ENCODE measurements at regions not wholly inside any gene's neighbourhood (a gene's known extent, or its start where the extent isn't known, plus 50 kb on each side); places are given as distances from the start of the nearest gene placed in this dataset.

GRCh38 chr1:163562355-163562754, 240.6 kb downstream of the NUF2 start:
- H3K9me2 ChIP-seq (ENCODE audit: insufficient read depth), result no peaks in the 10 kb centered on the region
- H2AFZ ChIP-seq (ENCODE audit: low read depth, low read length, poor library complexity, severe bottlenecking), result no peak overlapping the region
- no peaks in the 10 kb centered on the region for H3K9me3 ChIP-seq (ENCODE audit: control insufficient read depth in 1 of 2, insufficient read depth in 1 of 2, low read depth in 1 of 2, low read length in 2 of 2)
- H3K4me2 ChIP-seq (ENCODE audit: low read length), result no peak overlapping the region
- no peaks in the 10 kb centered on the region for H3K36me3 ChIP-seq (ENCODE audit: control insufficient read depth in 1 of 2, insufficient read depth in 2 of 2, low read length in 2 of 2)
- H3K4me1 ChIP-seq (ENCODE audit: control insufficient read depth in 1 of 2, insufficient read depth in 2 of 2, low read length in 2 of 2), result no peaks in the 10 kb centered on the region
- no peak for ATAC-seq
- CTCF ChIA-PET, result no interaction called here
- H4K20me1 ChIP-seq (ENCODE audit: insufficient read depth), result no peaks in the 10 kb centered on the region
- H3K4me3 ChIP-seq (replicated peaks in 1 of 2; ENCODE audit: low read depth in 1 of 2, low read length in 2 of 2), result no peak overlapping the region
- intact Hi-C loops (cut with micrococcal nuclease), result loop anchor here (10.0 kb wide), 1 partner anchor 1242 kb away; no protein-coding TSS in a partner anchor
- no peaks in the 10 kb centered on the region for H3K79me2 ChIP-seq (ENCODE audit: insufficient read depth, low read length)
- no peaks in the 10 kb centered on the region for H3K27me3 ChIP-seq (ENCODE audit: insufficient read depth, low read length)
- no peak overlapping the region for H3K9ac ChIP-seq (ENCODE audit: low read length)
- RAD21 ChIA-PET (ENCODE audit: low non-redundant PET in 1 of 2, low total read pairs in 2 of 2, uncharacterized antibody in 2 of 2, unreplicated experiment in 2 of 2), result no interaction called here
- BruUV-seq (replicated peaks), result no TSS peak
- POLR2A ChIA-PET, result no interaction called here
- no peak for TF ChIP-seq CTCF (IDR thresholded peaks at IDR 0.05 in 2 of 3, conservative IDR thresholded peaks at IDR 0.05 in 1 of 3; ENCODE audit: borderline replicate concordance in 1 of 3, insufficient read depth in 1 of 3, low read depth in 2 of 3, low read length in 2 of 3)
- no peak for TF ChIP-seq SRF (IDR thresholded peaks at IDR 0.05; ENCODE audit: low read depth)
- no peak for DNase-seq (ENCODE audit: low read depth, low spot score)
- H3K27ac ChIP-seq (ENCODE audit: low read depth, low read length), result no peak overlapping the region

GRCh38 chr1:163565166-163565565, 243.4 kb downstream of the NUF2 start:
- Histone ChIP-seq H3K27me3 (ENCODE audit: insufficient read depth, low read length) (no peaks in the 10 kb centered on the region), H3K4me1 (ENCODE audit: control insufficient read depth in 1 of 2, insufficient read depth in 2 of 2, low read length in 2 of 2) (no peaks in the 10 kb centered on the region), H3K4me3 (replicated peaks in 1 of 2; ENCODE audit: low read depth in 1 of 2, low read length in 2 of 2) (no peak overlapping the region), H3K36me3 (ENCODE audit: control insufficient read depth in 1 of 2, insufficient read depth in 2 of 2, low read length in 2 of 2) (no peaks in the 10 kb centered on the region), H4K20me1 (ENCODE audit: insufficient read depth) (no peaks in the 10 kb centered on the region), H3K9me3 (ENCODE audit: control insufficient read depth in 1 of 2, insufficient read depth in 1 of 2, low read depth in 1 of 2, low read length in 2 of 2) (no peaks in the 10 kb centered on the region), H3K27ac (ENCODE audit: low read depth, low read length) (no peak overlapping the region), H3K79me2 (ENCODE audit: insufficient read depth, low read length) (no peaks in the 10 kb centered on the region), H2AFZ (ENCODE audit: low read depth, low read length, poor library complexity, severe bottlenecking) (no peak overlapping the region), H3K9me2 (ENCODE audit: insufficient read depth) (no peaks in the 10 kb centered on the region), H3K4me2 (ENCODE audit: low read length) (no peak overlapping the region), H3K9ac (ENCODE audit: low read length) (no peak overlapping the region)
- ATAC-seq (no peak), DNase-seq (ENCODE audit: low read depth, low spot score) (no peak)
- ChIA-PET POLR2A (interaction anchor here (0.6 kb wide), 1 partner anchor 185 kb away, joined by 4 read pairs; no protein-coding TSS in a partner anchor), RAD21 (ENCODE audit: low non-redundant PET in 1 of 2, low total read pairs in 2 of 2, uncharacterized antibody in 2 of 2, unreplicated experiment in 2 of 2) (no interaction called here), CTCF (no interaction called here)
- no TSS peak for BruUV-seq (replicated peaks)
- intact Hi-C loops (cut with micrococcal nuclease), result loop anchor here (10.0 kb wide), 1 partner anchor 1240 kb away; no protein-coding TSS in a partner anchor
- TF ChIP-seq ZNF274 (IDR thresholded peaks at IDR 0.05; ENCODE audit: low read depth, low read length) (no peak), CBX3 (IDR thresholded peaks at IDR 0.05; ENCODE audit: low read depth) (no peak), CEBPB (IDR thresholded peaks at IDR 0.05; ENCODE audit: low read depth) (no peak), RAD21 (IDR thresholded peaks at IDR 0.05; ENCODE audit: low read depth) (no peak), POLR2A (IDR thresholded peaks at IDR 0.05; ENCODE audit: borderline replicate concordance, extremely low read depth, insufficient read depth, insufficient read length) (no peak), YY1 (IDR thresholded peaks at IDR 0.05; ENCODE audit: extremely low read depth, insufficient replicate concordance, low read depth, low read length) (no peak), EGR1 (IDR thresholded peaks at IDR 0.05; ENCODE audit: low read depth) (no peak), ATF3 (IDR thresholded peaks at IDR 0.05) (no peak), SIN3A (IDR thresholded peaks at IDR 0.05; ENCODE audit: low read depth) (no peak), SRF (IDR thresholded peaks at IDR 0.05; ENCODE audit: low read depth) (no peak), JUND (IDR thresholded peaks at IDR 0.05) (no peak), EZH2 (IDR thresholded peaks at IDR 0.05) (no peak), ZBTB33 (IDR thresholded peaks at IDR 0.05; ENCODE audit: extremely low read depth, insufficient replicate concordance, low read length) (no peak), FOSL1 (IDR thresholded peaks at IDR 0.05; ENCODE audit: low read depth) (no peak), SP1 (IDR thresholded peaks at IDR 0.05; ENCODE audit: low read depth) (no peak)

Measured in HCT116 (cell line).